Esophagus squamous epithelium (tissue), 4 donors: ENCODE measurements at regions not wholly inside any gene's neighbourhood (a gene's known extent, or its start where the extent isn't known, plus 50 kb on each side); places are given as distances from the start of the nearest gene placed in this dataset.

Experiments used
- POLR2A ChIP-seq, 4 donors: fragments of 450-650 bp; IDR thresholded peaks; one replicate each; pipeline ENCODE4 v1.6.1; 2017; ENCODE audit warnings: antibody characterized with exemption in 4 of 4, mild to moderate bottlenecking in 4 of 4, moderate library complexity in 3 of 4
- TF ChIP-seq, protein P1 (sequence below), 6 experiments: fragments of 450-650 bp in 4 of 6; fragments of 200-600 bp in 2 of 6; sonication (generic) in 2 of 6; IDR thresholded peaks; one replicate each; pipeline ENCODE4 v1.5.1; 2016 to 2019; ENCODE audit warnings: antibody characterized with exemption in 6 of 6, mild to moderate bottlenecking in 4 of 6, moderate library complexity in 4 of 6

DNA sequence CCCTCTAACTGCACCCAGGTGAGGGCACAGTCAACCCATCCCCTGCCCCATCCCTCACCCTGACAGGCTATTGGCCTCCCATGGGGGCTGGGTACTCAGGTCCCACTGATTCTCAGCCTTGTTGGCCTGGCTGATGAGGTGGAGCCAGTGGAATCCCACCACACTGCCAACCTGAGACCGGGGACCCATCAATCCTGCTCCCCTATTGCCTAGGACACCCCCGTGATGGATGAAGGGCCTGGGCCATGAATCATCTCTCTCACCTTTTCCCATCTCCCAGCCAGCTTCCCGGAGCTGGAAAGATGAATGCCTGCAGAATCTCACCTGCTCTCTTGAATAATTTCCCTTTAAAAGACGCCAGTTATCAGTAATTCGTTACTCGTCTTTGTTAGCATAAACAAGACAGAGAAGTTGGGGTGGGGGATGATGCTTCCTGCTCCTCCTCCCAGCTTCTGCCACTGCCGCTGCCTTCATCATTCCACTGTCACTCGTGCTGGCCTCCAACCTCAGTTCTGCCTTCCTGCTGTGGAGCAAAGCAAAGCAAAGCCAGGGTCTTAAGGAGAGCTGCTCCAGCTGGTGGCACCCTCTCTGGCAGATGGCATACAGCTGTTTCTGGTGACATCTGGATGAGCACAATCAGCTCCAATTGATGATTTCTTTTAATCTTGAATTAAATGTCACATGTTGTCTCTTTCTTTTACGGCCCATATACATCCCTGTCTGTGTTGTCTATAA lies 204.0 kb upstream of the NECTIN1 start:
- TF ChIP-seq, protein P1, sequence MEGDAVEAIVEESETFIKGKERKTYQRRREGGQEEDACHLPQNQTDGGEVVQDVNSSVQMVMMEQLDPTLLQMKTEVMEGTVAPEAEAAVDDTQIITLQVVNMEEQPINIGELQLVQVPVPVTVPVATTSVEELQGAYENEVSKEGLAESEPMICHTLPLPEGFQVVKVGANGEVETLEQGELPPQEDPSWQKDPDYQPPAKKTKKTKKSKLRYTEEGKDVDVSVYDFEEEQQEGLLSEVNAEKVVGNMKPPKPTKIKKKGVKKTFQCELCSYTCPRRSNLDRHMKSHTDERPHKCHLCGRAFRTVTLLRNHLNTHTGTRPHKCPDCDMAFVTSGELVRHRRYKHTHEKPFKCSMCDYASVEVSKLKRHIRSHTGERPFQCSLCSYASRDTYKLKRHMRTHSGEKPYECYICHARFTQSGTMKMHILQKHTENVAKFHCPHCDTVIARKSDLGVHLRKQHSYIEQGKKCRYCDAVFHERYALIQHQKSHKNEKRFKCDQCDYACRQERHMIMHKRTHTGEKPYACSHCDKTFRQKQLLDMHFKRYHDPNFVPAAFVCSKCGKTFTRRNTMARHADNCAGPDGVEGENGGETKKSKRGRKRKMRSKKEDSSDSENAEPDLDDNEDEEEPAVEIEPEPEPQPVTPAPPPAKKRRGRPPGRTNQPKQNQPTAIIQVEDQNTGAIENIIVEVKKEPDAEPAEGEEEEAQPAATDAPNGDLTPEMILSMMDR (IDR thresholded peaks at IDR 0.05), result no peak
- TF ChIP-seq POLR2A (IDR thresholded peaks at IDR 0.05), result no peak
